ENCODE measurements at regions not wholly inside any gene's neighbourhood (a gene's known extent, or its start where the extent isn't known, plus 50 kb on each side); places are given as distances from the start of the nearest gene placed in this dataset.

GRCh38 chr14:38737686-38738407, 365.2 kb downstream of the SEC23A start:
- TF ChIP-seq CTCF (IDR thresholded peaks at IDR 0.05), result no peak
- TF ChIP-seq ZFX (IDR thresholded peaks at IDR 0.05; ENCODE audit: borderline replicate concordance), result no peak

Measured in 22Rv1 (cell line).